Gastroesophageal sphincter (tissue), 3 donors: ENCODE measurements at regions not wholly inside any gene's neighbourhood (a gene's known extent, or its start where the extent isn't known, plus 50 kb on each side); places are given as distances from the start of the nearest gene placed in this dataset.

ENCODE experiments used
- CTCF ChIP-seq, 4 experiments: fragments of 200-600 bp in 2 of 4; fragments of 450-650 bp in 2 of 4; sonication (generic) in 1 of 4; IDR thresholded peaks; one replicate each; pipeline ENCODE4 v1.5.1; 2017 to 2019; ENCODE audit warnings: antibody characterized with exemption in 4 of 4, mild to moderate bottlenecking in 2 of 4, moderate library complexity in 2 of 4
- POLR2A ChIP-seq, 2 donors: fragments of 450-650 bp; IDR thresholded peaks; one replicate each; pipeline ENCODE4 v1.6.1; 2017; ENCODE audit warnings: antibody characterized with exemption in 2 of 2, mild to moderate bottlenecking in 2 of 2, moderate library complexity in 1 of 2
- POLR2AphosphoS5 ChIP-seq: sonication (generic); formaldehyde crosslinking; IDR thresholded peaks from one replicate; pipeline ENCODE4 v1.6.1; 2017; ENCODE audit warnings: antibody characterized with exemption

GRCh38 chr1:227370533-227371254, 52.4 kb upstream of the CDC42BPA start:
- TF ChIP-seq POLR2A (IDR thresholded peaks at IDR 0.05), result no peak
- no peak for TF ChIP-seq CTCF (IDR thresholded peaks at IDR 0.05)
- no peak for TF ChIP-seq POLR2AphosphoS5
